ENCODE measurements at regions not wholly inside any gene's neighbourhood (a gene's known extent, or its start where the extent isn't known, plus 50 kb on each side); places are given as distances from the start of the nearest gene placed in this dataset.

DNA sequence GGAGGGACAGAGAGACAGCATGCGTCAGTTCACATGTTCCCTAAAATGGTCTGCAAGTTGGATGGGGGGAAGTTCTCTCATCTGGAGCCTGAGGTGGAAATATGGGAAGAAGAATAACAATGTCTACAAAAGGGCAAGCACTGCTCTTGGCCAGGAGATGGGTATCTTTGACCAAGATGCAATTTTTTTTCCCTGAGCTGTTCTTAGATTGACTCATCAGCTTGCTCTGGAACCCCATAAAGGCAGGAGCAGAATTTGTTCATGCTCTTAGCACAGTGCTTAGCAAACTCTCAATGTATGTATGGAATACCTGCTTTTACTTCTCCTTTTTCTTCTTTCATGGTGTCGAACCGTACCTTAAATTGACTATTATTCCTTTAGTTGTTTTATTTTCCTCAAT, 90.5 kb upstream of the ZNF827 start:
- TF ChIP-seq FOXM1 (IDR thresholded peaks at IDR 0.05; ENCODE audit: borderline replicate concordance, low read depth) (no peak), RAD21 (IDR thresholded peaks at IDR 0.05; ENCODE audit: low read depth) (no peak), EP300 (IDR thresholded peaks at IDR 0.05; ENCODE audit: borderline replicate concordance) (no peak), NFIC (IDR thresholded peaks at IDR 0.05) (no peak), EGR1 (IDR thresholded peaks at IDR 0.05) (no peak), CREB1 (IDR thresholded peaks at IDR 0.05; ENCODE audit: low read depth) (no peak), TAF1 (IDR thresholded peaks at IDR 0.05; ENCODE audit: low read depth) (no peak), CEBPB (IDR thresholded peaks at IDR 0.05) (no peak), YY1 (IDR thresholded peaks at IDR 0.05; ENCODE audit: low read depth) (no peak), TEAD4 (IDR thresholded peaks at IDR 0.05) (no peak), TCF12 (IDR thresholded peaks at IDR 0.05; ENCODE audit: low read depth) (no peak), ZBTB7A (IDR thresholded peaks at IDR 0.05; ENCODE audit: low read depth) (no peak)
- TF ChIP-seq, protein P1, sequence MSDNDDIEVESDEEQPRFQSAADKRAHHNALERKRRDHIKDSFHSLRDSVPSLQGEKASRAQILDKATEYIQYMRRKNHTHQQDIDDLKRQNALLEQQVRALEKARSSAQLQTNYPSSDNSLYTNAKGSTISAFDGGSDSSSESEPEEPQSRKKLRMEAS (IDR thresholded peaks at IDR 0.05): no peak
- TF ChIP-seq, protein P2, sequence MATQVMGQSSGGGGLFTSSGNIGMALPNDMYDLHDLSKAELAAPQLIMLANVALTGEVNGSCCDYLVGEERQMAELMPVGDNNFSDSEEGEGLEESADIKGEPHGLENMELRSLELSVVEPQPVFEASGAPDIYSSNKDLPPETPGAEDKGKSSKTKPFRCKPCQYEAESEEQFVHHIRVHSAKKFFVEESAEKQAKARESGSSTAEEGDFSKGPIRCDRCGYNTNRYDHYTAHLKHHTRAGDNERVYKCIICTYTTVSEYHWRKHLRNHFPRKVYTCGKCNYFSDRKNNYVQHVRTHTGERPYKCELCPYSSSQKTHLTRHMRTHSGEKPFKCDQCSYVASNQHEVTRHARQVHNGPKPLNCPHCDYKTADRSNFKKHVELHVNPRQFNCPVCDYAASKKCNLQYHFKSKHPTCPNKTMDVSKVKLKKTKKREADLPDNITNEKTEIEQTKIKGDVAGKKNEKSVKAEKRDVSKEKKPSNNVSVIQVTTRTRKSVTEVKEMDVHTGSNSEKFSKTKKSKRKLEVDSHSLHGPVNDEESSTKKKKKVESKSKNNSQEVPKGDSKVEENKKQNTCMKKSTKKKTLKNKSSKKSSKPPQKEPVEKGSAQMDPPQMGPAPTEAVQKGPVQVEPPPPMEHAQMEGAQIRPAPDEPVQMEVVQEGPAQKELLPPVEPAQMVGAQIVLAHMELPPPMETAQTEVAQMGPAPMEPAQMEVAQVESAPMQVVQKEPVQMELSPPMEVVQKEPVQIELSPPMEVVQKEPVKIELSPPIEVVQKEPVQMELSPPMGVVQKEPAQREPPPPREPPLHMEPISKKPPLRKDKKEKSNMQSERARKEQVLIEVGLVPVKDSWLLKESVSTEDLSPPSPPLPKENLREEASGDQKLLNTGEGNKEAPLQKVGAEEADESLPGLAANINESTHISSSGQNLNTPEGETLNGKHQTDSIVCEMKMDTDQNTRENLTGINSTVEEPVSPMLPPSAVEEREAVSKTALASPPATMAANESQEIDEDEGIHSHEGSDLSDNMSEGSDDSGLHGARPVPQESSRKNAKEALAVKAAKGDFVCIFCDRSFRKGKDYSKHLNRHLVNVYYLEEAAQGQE (IDR thresholded peaks at IDR 0.05; ENCODE audit: low read depth): no peak
- TF ChIP-seq, protein P3, sequence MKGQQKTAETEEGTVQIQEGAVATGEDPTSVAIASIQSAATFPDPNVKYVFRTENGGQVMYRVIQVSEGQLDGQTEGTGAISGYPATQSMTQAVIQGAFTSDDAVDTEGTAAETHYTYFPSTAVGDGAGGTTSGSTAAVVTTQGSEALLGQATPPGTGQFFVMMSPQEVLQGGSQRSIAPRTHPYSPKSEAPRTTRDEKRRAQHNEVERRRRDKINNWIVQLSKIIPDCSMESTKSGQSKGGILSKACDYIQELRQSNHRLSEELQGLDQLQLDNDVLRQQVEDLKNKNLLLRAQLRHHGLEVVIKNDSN (IDR thresholded peaks at IDR 0.05): no peak

DNA sequence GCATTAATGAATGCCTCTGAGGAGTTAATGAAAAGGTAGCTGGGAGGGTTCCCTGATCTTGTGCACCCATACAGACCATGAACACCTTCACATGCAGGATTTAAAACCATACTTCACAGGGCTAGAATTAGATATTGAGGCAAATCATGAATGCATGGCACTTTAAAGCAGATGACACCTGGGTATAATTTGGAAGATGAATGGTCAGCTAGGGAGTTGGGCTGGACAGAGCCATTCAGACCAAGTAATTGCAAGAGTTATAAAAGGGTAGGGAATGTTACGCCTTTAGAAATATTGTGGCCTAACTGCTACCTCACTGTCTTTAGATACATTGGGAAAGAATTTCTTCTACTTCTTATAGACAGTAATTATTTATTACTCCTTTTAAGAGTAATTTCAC, 89.1 kb upstream of the ZNF827 start:
- no peak for TF ChIP-seq CREB1 (IDR thresholded peaks at IDR 0.05; ENCODE audit: low read depth)
- no peak for TF ChIP-seq NFIC (IDR thresholded peaks at IDR 0.05)
- TF ChIP-seq, protein P1 (IDR thresholded peaks at IDR 0.05): no peak
- TF ChIP-seq, protein P2 (IDR thresholded peaks at IDR 0.05; ENCODE audit: low read depth): no peak
- no peak for TF ChIP-seq TCF12 (IDR thresholded peaks at IDR 0.05; ENCODE audit: low read depth)
- TF ChIP-seq RAD21 (IDR thresholded peaks at IDR 0.05; ENCODE audit: low read depth): no peak
- TF ChIP-seq TEAD4 (IDR thresholded peaks at IDR 0.05): no peak
- TF ChIP-seq EP300 (IDR thresholded peaks at IDR 0.05; ENCODE audit: borderline replicate concordance): no peak
- no peak for TF ChIP-seq FOXM1 (IDR thresholded peaks at IDR 0.05; ENCODE audit: borderline replicate concordance, low read depth)
- TF ChIP-seq, protein P3 (IDR thresholded peaks at IDR 0.05): no peak
- no peak for TF ChIP-seq YY1 (IDR thresholded peaks at IDR 0.05; ENCODE audit: low read depth)

DNA sequence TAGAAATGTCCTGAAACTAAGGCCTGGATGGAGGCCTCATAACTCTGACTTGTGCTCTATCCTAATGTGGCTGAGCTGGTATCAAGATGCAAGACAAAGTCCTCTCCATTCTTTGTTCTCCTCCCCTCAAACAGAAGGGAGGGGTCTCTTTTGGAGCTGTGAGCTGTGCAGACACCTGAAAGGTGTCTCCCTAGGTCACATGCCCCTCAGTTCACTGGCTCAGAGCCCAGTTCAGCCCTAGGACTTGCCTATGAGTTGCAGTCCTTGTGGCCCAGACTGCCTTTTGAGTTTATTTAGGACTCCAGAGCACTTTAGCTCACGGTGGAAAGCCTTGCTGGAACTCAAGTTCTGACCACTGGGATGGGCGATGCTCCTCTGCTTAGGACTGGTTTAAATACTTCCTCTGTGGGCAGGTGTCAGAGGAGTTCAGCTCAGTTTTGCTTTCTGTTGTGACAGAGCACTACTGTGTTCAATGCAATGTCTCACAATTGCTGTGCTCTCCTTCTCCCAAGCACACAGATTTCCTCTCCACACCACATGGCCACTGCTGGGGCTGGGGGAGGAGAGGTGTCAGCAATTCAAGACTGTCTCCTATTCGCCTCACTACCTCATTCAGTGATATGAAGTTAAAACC, 84.8 kb upstream of the ZNF827 start:
- TF ChIP-seq YY1 (IDR thresholded peaks at IDR 0.05; ENCODE audit: low read depth): no peak
- TF ChIP-seq, protein P3 (IDR thresholded peaks at IDR 0.05): peak; percentile 21; the same call in 1 of the 2 replicates

DNA sequence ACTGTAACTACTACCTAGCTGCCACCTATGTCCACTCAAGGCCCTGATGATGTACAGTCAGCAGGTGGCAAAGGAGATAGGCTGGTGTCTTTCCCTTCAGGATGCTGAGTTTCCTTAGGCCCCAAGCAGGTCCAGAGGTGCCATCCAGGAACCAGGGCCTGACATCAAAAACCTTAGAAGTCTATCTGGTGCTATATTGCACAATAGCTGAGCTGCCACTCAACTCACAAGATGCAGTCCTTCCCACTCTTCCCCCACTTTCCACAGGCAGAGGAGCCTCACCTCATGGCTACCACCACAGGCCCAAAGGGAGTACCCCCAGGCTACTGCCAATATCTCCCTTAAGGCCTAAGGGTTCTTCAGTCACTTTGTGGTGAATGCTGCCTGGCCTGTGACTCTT, 83.9 kb upstream of the ZNF827 start:
- no peak for TF ChIP-seq TCF12 (IDR thresholded peaks at IDR 0.05; ENCODE audit: low read depth)
- TF ChIP-seq RAD21 (IDR thresholded peaks at IDR 0.05; ENCODE audit: low read depth): no peak
- TF ChIP-seq TAF1 (IDR thresholded peaks at IDR 0.05; ENCODE audit: low read depth): no peak
- TF ChIP-seq YY1 (IDR thresholded peaks at IDR 0.05; ENCODE audit: low read depth): no peak
- no peak for TF ChIP-seq FOXM1 (IDR thresholded peaks at IDR 0.05; ENCODE audit: borderline replicate concordance, low read depth)
- no peak for TF ChIP-seq TEAD4 (IDR thresholded peaks at IDR 0.05)
- TF ChIP-seq EGR1 (IDR thresholded peaks at IDR 0.05): no peak
- TF ChIP-seq, protein P1 (IDR thresholded peaks at IDR 0.05): no peak
- TF ChIP-seq CREB1 (IDR thresholded peaks at IDR 0.05; ENCODE audit: low read depth): no peak
- TF ChIP-seq, protein P3 (IDR thresholded peaks at IDR 0.05): no peak
- TF ChIP-seq NFIC (IDR thresholded peaks at IDR 0.05): no peak
- TF ChIP-seq CEBPB (IDR thresholded peaks at IDR 0.05): no peak
- no peak for TF ChIP-seq ZBTB7A (IDR thresholded peaks at IDR 0.05; ENCODE audit: low read depth)
- TF ChIP-seq EP300 (IDR thresholded peaks at IDR 0.05; ENCODE audit: borderline replicate concordance): no peak
- TF ChIP-seq, protein P2 (IDR thresholded peaks at IDR 0.05; ENCODE audit: low read depth): no peak
